ENCODE measurements at regions not wholly inside any gene's neighbourhood (a gene's known extent, or its start where the extent isn't known, plus 50 kb on each side); places are given as distances from the start of the nearest gene placed in this dataset.

- ChIA-PET CTCF (no interaction called here), POLR2A (ENCODE audit: low non-redundant PET) (no interaction called here)
- no peak for TF ChIP-seq EZH2 (IDR thresholded peaks at IDR 0.05; ENCODE audit: borderline replicate concordance, low read depth, low read length, poor library complexity, severe bottlenecking)
- TF ChIP-seq CTCF (conservative IDR thresholded peaks at IDR 0.05; ENCODE audit: low read depth, low read length) = no peak
- no peaks in the 10 kb centered on the region for H3K27me3 ChIP-seq (replicated peaks; ENCODE audit: insufficient read depth, low read depth, low read length, poor library complexity)
- intact Hi-C loops (cut with micrococcal nuclease; ENCODE audit: unreplicated experiment) = no loop called here
- no peaks in the 10 kb centered on the region for H3K4me1 ChIP-seq (ENCODE audit: insufficient read depth, low read length, poor library complexity, severe bottlenecking)
- peaks cover 15% of the 10 kb centered on the region for H3K9me3 ChIP-seq (ENCODE audit: low read depth, low read length, poor library complexity, severe bottlenecking)
- no peak for DNase-seq (ENCODE audit: low spot score)
- H3K36me3 ChIP-seq (ENCODE audit: insufficient read depth, low read length, poor library complexity, severe bottlenecking) = no peaks in the 10 kb centered on the region
- H3K27ac ChIP-seq (ENCODE audit: low read depth, low read length, poor library complexity, severe bottlenecking) = no peak overlapping the region
- BruUV-seq (replicated peaks) = no TSS peak
- no peak overlapping the region for H3K4me3 ChIP-seq (ENCODE audit: low read depth, low read length, poor library complexity, severe bottlenecking)
These were observed 142.9 kb downstream of the ARRDC3 start for GRCh38 chr5:91240175-91240574.

GRCh38 chr5:91235271-91235694 lies 147.8 kb downstream of the ARRDC3 start:
- Histone ChIP-seq H3K4me3 (ENCODE audit: low read depth, low read length, poor library complexity, severe bottlenecking) (no peak overlapping the region), H3K36me3 (ENCODE audit: insufficient read depth, low read length, poor library complexity, severe bottlenecking) (no peaks in the 10 kb centered on the region), H3K27ac (ENCODE audit: low read depth, low read length, poor library complexity, severe bottlenecking) (no peak overlapping the region), H3K4me1 (ENCODE audit: insufficient read depth, low read length, poor library complexity, severe bottlenecking) (no peaks in the 10 kb centered on the region), H3K27me3 (replicated peaks; ENCODE audit: insufficient read depth, low read depth, low read length, poor library complexity) (no peaks in the 10 kb centered on the region), H3K9me3 (ENCODE audit: low read depth, low read length, poor library complexity, severe bottlenecking) (no peaks in the 10 kb centered on the region)
- ChIA-PET CTCF (no interaction called here), POLR2A (ENCODE audit: low non-redundant PET) (no interaction called here)
- no peak for TF ChIP-seq EZH2 (IDR thresholded peaks at IDR 0.05; ENCODE audit: borderline replicate concordance, low read depth, low read length, poor library complexity, severe bottlenecking)
- no peak for TF ChIP-seq CTCF (conservative IDR thresholded peaks at IDR 0.05; ENCODE audit: low read depth, low read length)
- BruUV-seq (replicated peaks) = no TSS peak
- no peak for DNase-seq (ENCODE audit: low spot score)
- intact Hi-C loops (cut with micrococcal nuclease; ENCODE audit: unreplicated experiment) = no loop called here

GRCh38 chr5:91232523-91232922 lies 150.6 kb downstream of the ARRDC3 start:
- DNase-seq (ENCODE audit: low spot score) = no peak
- H3K9me3 ChIP-seq (ENCODE audit: low read depth, low read length, poor library complexity, severe bottlenecking) = no peaks in the 10 kb centered on the region
- no peak overlapping the region for H3K27ac ChIP-seq (ENCODE audit: low read depth, low read length, poor library complexity, severe bottlenecking)
- no peak overlapping the region for H3K4me3 ChIP-seq (ENCODE audit: low read depth, low read length, poor library complexity, severe bottlenecking)
- BruUV-seq (replicated peaks) = no TSS peak
- no peaks in the 10 kb centered on the region for H3K4me1 ChIP-seq (ENCODE audit: insufficient read depth, low read length, poor library complexity, severe bottlenecking)
- H3K36me3 ChIP-seq (ENCODE audit: insufficient read depth, low read length, poor library complexity, severe bottlenecking) = no peaks in the 10 kb centered on the region
- POLR2A ChIA-PET (ENCODE audit: low non-redundant PET) = no interaction called here
- H3K27me3 ChIP-seq (replicated peaks; ENCODE audit: insufficient read depth, low read depth, low read length, poor library complexity) = no peaks in the 10 kb centered on the region
- intact Hi-C loops (cut with micrococcal nuclease; ENCODE audit: unreplicated experiment) = no loop called here
- no peak for TF ChIP-seq CTCF (conservative IDR thresholded peaks at IDR 0.05; ENCODE audit: low read depth, low read length)
- TF ChIP-seq EZH2 (IDR thresholded peaks at IDR 0.05; ENCODE audit: borderline replicate concordance, low read depth, low read length, poor library complexity, severe bottlenecking) = no peak
- CTCF ChIA-PET = no interaction called here

All from A673 (cell line).